ENCODE measurements at regions not wholly inside any gene's neighbourhood (a gene's known extent, or its start where the extent isn't known, plus 50 kb on each side); places are given as distances from the start of the nearest gene placed in this dataset.

GRCh38 chr13:88883741-88884140 is 1212.6 kb downstream of the SLITRK5 start:
- H3K4me3 ChIP-seq, result no peak overlapping the region
- H3K9me3 ChIP-seq, result no peaks in the 10 kb centered on the region
- DNase-seq, result no peak
- in situ Hi-C loops (cut with MboI; ENCODE audit: low pct_ligation_motif_present in 1 of 4, low pct_unique_long_range_greater_than_20kb in 1 of 4, low sequenced_read_pairs in 3 of 4), result no loop called here
- no peaks in the 10 kb centered on the region for H3K27me3 ChIP-seq
- H3K27ac ChIP-seq, result no peak overlapping the region
- no peaks in the 10 kb centered on the region for H3K4me1 ChIP-seq
- H3K36me3 ChIP-seq, result no peaks in the 10 kb centered on the region
- TF ChIP-seq POLR2A (IDR thresholded peaks at IDR 0.05) (no peak), EP300 (IDR thresholded peaks at IDR 0.05; ENCODE audit: low read depth) (no peak), POLR2AphosphoS5 (IDR thresholded peaks at IDR 0.05) (no peak)
- TF ChIP-seq, protein P1, sequence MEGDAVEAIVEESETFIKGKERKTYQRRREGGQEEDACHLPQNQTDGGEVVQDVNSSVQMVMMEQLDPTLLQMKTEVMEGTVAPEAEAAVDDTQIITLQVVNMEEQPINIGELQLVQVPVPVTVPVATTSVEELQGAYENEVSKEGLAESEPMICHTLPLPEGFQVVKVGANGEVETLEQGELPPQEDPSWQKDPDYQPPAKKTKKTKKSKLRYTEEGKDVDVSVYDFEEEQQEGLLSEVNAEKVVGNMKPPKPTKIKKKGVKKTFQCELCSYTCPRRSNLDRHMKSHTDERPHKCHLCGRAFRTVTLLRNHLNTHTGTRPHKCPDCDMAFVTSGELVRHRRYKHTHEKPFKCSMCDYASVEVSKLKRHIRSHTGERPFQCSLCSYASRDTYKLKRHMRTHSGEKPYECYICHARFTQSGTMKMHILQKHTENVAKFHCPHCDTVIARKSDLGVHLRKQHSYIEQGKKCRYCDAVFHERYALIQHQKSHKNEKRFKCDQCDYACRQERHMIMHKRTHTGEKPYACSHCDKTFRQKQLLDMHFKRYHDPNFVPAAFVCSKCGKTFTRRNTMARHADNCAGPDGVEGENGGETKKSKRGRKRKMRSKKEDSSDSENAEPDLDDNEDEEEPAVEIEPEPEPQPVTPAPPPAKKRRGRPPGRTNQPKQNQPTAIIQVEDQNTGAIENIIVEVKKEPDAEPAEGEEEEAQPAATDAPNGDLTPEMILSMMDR (IDR thresholded peaks at IDR 0.05), result no peak
- intact Hi-C loops (cut with DNase I; ENCODE audit: low total_unique reads), result no loop called here

GRCh38 chr13:88887045-88887662 is 1216.0 kb downstream of the SLITRK5 start:
- TF ChIP-seq EP300 (IDR thresholded peaks at IDR 0.05; ENCODE audit: low read depth) (no peak), POLR2AphosphoS5 (IDR thresholded peaks at IDR 0.05) (no peak), POLR2A (IDR thresholded peaks at IDR 0.05) (no peak)
- TF ChIP-seq, protein P1 (IDR thresholded peaks at IDR 0.05), result no peak
- no peaks in the 10 kb centered on the region for H3K9me3 ChIP-seq
- in situ Hi-C loops (cut with MboI; ENCODE audit: low pct_ligation_motif_present in 1 of 4, low pct_unique_long_range_greater_than_20kb in 1 of 4, low sequenced_read_pairs in 3 of 4), result no loop called here
- no peaks in the 10 kb centered on the region for H3K27me3 ChIP-seq
- DNase-seq, result no peak
- intact Hi-C loops (cut with DNase I; ENCODE audit: low total_unique reads), result no loop called here
- no peaks in the 10 kb centered on the region for H3K4me1 ChIP-seq
- H3K4me3 ChIP-seq, result no peak overlapping the region
- H3K27ac ChIP-seq, result no peak overlapping the region
- H3K36me3 ChIP-seq, result no peaks in the 10 kb centered on the region
- WGBS, 2 donors (ENCODE audit: low coverage in 1 of 2), result 87 to 93% methylated on average over 3 to 11 of the region's 11 CpGs

GRCh38 chr13:88895261-88895941 is 1224.2 kb downstream of the SLITRK5 start:
- Histone ChIP-seq H3K27ac (no peak overlapping the region), H3K36me3 (no peaks in the 10 kb centered on the region), H3K9me3 (no peaks in the 10 kb centered on the region), H3K27me3 (no peaks in the 10 kb centered on the region), H3K4me3 (no peak overlapping the region), H3K4me1 (no peaks in the 10 kb centered on the region)
- intact Hi-C loops (cut with DNase I; ENCODE audit: low total_unique reads) (no loop called here), in situ Hi-C loops (cut with MboI; ENCODE audit: low pct_ligation_motif_present in 1 of 4, low pct_unique_long_range_greater_than_20kb in 1 of 4, low sequenced_read_pairs in 3 of 4) (no loop called here)
- DNase-seq, result no peak
- 80% methylated on average over 6 of the region's 6 CpGs; no CpG with 5 or more reads in 1 of the 2 donors for WGBS, 2 donors (ENCODE audit: low coverage in 1 of 2)
- TF ChIP-seq EP300 (IDR thresholded peaks at IDR 0.05; ENCODE audit: low read depth) (no peak), POLR2AphosphoS5 (IDR thresholded peaks at IDR 0.05) (no peak), POLR2A (IDR thresholded peaks at IDR 0.05) (no peak)
- TF ChIP-seq, protein P1 (IDR thresholded peaks at IDR 0.05), result no peak

DNA sequence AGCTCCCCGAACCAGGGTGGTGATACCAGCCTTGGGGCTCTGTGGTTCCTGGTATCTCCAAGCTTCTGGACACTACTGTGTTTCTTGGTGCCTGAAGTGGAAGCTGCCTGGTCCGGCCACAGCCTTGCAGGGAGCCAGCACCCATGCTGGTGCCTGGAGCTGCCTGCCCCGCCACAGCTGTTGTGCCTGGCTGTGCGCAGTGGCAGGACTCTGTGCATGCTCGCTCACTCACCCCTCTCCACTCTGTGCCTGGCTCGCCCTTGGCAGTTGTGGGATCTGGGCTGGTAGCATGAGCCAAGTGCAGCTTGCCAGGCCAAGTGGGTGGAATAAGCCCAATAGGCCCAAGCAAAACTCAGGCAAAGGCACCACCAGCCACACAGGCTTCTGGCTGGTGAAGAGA is 1225.3 kb downstream of the SLITRK5 start:
- DNase-seq, result no peak
- intact Hi-C loops (cut with DNase I; ENCODE audit: low total_unique reads), result no loop called here
- Histone ChIP-seq H3K27ac (no peak overlapping the region), H3K4me1 (no peaks in the 10 kb centered on the region), H3K36me3 (no peaks in the 10 kb centered on the region), H3K27me3 (no peaks in the 10 kb centered on the region), H3K4me3 (no peak overlapping the region), H3K9me3 (no peaks in the 10 kb centered on the region)
- in situ Hi-C loops (cut with MboI; ENCODE audit: low pct_ligation_motif_present in 1 of 4, low pct_unique_long_range_greater_than_20kb in 1 of 4, low sequenced_read_pairs in 3 of 4), result no loop called here
- 87% methylated on average over 6 of the region's 6 CpGs; no CpG with 5 or more reads in 1 of the 2 donors for WGBS, 2 donors (ENCODE audit: low coverage in 1 of 2)
- TF ChIP-seq EP300 (IDR thresholded peaks at IDR 0.05; ENCODE audit: low read depth), result no peak
